NCI-H526 (cell line): ENCODE measurements at regions not wholly inside any gene's neighbourhood (a gene's known extent, or its start where the extent isn't known, plus 50 kb on each side); places are given as distances from the start of the nearest gene placed in this dataset.

Source experiments
- DNase-seq, 2 experiments: peaks; one replicate each; lab custom pipeline; 2025; lab: John Stamatoyannopoulos, UW

DNA sequence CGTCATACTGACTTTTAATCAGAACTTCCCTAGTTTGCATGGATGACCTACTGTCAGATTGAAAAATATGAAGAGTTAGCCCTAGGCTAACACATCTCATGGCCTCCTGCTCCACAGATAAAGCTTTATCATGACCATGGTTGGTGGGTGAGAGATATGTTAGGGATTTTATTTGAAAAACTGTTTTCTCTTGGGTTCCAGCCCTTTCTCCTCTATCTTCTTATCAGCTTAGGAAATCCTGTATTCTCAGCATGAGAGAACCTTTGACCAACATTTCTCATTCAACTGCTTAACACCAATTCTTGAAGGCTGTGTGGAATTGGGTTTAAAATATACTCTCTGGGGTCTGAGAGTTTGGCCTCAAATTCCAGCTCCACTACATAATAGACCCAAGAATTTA is 1407.0 kb upstream of the CELF4 start:
- DNase-seq: no peak

GRCh38 chr18:38971881-38972280 is 1406.3 kb upstream of the CELF4 start:
- DNase-seq: no peak

DNA sequence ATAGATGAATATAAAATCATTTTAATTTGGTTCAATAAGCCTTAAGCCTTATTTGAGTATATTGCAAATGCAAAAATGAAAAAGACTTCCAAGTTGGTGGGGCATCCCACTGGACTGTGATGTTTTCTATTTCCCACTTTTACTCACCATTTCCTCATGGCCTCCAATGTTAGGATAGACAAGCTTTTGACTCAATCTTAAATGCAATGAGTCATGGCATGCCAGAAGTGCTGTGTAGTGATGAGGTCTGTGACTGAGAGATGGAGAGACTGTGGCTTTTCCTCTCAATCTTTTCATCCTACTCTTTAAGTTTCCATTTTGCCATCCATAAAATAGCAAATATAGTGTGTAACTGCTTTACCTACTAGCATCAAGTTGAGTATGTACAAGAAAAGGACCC is 1401.2 kb upstream of the CELF4 start:
- no peak for DNase-seq

GRCh38 chr18:38963943-38964660 is 1398.5 kb upstream of the CELF4 start:
- no peak for DNase-seq

GRCh38 chr18:38961880-38962279 is 1396.3 kb upstream of the CELF4 start:
- no peak for DNase-seq

GRCh38 chr18:38957736-38958135 is 1392.1 kb upstream of the CELF4 start:
- no peak for DNase-seq

- no peak for DNase-seq
These were observed 1390.5 kb upstream of the CELF4 start for GRCh38 chr18:38956068-38956467.

GRCh38 chr18:38951633-38952032 is 1386.0 kb upstream of the CELF4 start:
- no peak for DNase-seq

DNA sequence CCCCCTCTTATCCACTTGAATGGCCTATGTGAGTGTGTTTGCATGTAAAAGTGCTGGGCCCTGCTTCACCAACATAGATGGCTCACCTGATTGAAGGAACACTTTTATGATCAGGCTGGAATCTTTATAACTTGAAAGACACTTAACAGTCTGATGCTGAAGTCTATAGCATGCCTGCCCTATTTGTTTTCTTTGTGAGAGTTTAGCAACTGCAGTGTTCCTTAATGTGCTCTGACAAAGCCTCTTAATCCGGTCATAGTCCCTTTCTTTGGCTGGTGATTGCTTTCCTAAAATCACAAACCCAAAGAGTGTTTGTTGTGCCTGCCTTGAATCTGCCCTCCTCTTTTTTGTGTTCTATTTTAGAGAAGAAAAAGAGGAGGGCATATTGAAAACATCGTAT is 1382.8 kb upstream of the CELF4 start:
- no peak for DNase-seq

DNA sequence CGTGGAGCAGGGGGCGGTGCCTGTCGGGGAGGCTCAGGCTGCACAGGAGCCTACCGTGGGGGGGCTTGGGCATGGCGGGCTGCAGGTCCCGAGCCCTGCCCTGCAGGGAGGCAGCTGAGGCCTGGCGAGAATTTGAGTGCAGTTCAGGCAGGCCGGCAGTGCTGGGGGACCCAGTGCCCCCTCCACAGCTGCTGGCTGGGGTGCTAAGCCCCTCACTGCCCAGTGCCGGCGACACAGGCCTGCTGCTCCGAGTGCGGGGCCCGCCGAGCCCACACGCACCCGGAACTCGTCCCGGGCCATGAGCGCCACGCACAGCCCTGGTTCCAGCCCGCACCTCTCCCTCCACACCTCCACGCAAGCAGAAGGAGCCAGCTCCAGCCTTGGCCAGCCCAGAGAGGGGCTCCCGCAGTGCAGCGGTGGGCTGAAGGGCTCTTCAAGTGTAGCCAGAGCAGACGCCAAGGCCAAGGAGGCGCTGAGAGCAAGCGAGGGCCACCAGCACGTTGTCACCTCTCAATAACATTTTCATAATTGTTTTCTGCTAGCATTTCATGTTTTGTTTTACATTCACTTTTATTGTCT is 1378.9 kb upstream of the CELF4 start:
- DNase-seq: no peak

DNA sequence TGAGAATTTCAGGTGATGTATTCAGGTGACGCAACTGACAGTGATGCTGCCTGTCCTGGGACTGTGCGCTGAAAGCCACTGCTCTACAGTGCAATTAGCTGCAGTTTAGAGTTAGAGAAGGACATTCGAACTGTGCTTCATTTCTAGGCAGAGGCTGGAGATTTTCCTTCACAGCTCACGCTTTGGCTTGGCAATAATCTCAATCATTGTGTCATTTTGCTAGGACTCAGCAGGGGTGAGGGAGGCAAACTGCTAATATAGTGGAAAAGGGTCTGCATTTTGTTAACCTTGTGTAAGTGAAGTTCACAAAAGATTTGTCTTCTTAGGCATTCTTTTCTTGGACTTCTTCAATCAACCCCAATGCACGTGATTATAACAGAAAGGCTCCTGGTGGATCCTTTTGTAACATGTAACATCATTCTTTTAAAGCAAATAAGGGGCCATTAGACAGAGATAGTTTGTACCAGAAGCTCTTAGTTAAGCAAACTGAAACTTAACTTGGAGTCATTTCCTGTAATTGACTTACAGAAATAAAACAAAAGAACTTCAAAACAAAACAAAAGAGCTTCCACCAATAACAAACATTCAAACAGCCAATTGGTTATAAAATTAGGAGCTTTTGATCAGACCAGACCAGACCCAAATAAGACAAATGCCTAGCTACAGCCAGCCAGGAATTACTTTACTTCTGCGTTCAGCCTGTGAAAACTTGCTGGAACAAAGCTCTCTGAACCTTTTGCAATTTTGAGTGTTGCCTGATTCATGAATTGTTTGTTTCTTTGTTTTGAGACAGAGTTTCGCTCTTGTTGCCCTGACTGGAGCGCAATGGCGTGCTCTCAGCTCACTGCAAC is 1376.3 kb upstream of the CELF4 start:
- DNase-seq: no peak

- no peak for DNase-seq
These were observed 1375.4 kb upstream of the CELF4 start for GRCh38 chr18:38940863-38941531.

- DNase-seq: no peak
These were observed 1374.9 kb upstream of the CELF4 start for GRCh38 chr18:38940475-38940862.

DNA sequence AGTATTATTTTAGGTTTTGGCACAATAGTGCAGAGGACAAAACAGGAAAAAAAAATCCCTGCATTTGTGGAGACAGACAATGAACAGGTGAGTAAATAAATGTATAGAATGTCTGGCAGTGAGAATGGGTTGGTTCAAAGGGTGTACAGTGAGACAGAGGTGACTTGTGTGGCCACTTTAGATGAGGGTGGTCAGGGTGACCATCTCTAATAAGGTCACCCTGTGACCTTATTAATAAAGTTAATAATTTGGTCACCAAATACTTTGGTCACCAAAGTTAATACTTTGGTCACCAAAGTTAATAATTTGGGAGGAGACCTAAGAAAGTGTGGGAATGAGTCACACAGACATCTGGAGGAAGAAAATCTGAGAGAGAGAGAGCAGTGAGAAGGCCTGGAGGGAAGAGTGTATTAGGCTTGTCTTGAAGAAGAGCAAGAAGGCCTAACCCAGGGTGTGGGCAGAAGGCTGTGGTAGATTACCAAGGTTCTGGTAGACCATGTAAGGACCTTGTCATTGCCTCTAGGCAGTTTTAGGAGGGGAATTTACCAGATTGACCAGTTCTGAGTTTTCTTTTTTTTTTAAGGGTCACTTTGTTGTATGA is 1368.4 kb upstream of the CELF4 start:
- DNase-seq: no peak

DNA sequence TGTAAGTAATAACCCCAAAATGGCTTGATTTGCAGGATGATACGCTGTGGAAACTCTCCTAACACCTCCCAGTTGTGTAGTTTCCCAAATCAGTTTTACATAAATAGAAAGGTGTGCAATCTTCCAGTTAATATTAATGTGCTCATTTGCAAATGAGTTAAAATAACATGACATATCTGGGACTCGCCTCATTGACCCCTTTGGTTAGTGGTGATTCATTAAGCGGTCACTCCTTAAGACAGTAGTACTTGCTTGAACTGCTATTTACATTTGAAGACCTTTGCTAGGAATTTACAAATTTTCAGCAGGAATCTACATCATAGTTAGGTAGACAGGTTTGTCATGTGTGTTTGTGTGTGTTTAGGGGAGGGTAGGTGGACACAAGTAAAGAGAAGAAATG is 1367.7 kb upstream of the CELF4 start:
- DNase-seq: no peak

DNA sequence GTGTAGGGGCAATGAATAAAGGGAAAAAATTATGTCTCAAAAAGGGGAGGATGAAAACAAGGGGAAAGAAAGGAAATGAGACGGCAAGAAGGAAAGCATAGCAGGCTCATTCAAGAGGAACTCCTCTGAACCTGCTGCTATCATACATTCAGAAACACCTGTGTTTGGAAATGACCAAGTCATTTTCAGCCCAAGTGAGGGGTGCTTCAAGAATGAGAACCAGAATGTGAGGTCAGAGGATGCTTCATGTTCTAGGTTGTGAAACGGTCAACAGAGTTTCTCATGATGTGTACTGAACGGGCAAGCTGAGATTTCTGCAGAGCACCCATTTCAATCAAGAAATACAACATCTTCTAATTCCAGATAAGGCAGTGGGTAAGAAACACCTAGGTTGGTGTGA is 1367.2 kb upstream of the CELF4 start:
- DNase-seq: no peak

DNA sequence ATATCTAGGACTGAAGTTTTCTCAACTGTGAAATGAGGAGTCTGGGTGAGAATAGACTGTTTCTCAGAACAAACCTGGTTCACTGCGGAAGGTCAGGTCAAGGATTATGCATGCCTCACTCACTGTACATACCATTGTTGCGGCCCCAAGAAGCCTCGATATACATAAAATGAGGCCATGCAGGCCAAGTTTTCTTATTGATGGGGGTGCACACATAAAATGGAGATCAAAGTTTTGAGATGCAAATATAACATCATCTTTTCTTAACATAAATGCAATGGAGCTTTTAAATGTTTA is 1366.1 kb upstream of the CELF4 start:
- DNase-seq: no peak

DNA sequence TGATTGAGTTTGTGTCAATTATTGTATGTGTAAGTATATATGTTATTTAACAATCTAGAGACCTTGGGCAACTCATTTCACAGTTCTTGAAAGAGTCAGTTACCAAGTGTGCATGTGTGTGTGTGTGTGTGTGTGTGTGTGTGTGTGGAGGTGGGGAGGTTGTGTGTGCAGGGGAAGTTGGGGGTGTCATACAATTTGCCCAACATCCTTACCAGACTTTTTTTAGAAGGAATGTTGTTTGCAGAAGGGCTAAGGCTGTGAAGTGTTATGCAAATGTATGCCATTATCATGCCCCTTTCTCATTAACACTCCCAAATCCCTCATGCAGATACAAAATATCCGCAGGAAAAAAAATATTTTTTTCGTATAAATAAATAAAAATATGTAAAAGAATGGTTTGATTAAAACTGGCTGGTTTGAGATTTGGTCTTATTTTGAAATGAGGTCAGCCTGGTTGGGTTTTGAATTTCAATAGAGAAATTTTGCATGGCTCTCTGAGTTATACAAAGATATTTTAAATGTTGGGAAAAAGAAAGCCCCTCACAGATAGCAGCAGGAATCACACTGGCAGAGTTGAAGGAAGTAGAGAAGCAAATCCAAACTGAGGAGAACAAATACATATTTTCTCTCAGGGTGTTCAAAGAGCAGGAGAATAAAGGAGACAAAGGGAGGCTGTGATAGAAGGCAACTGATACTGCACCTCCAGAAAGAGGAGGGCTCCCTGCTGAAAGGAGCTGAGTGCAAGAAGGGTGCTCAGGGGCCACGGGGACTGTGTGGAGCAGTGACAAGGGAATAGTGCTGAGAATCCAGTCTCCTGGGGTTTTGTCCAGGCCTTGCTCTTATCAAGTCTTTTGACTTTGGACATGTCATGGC is 1365.5 kb upstream of the CELF4 start:
- DNase-seq: no peak

DNA sequence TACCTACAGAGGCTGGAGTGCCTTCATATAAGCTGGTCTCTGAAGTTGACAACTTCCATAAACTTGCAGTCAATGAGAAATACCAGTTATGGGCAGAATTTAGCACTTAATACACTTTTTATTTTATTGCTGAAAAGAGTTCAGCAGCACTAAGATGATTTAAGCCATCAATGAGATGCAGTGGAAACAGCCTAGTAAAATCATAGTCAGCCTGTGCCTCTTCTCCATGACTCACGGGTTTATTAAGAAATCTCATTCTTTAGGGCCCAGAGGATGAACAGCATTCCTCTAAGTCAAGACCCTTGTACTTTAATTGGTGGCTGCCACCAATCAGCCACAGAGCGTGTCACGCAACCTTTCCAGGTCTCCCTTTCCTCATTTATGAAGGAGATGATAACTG is 1357.9 kb upstream of the CELF4 start:
- no peak for DNase-seq

- no peak for DNase-seq
These were observed 1357.5 kb upstream of the CELF4 start for GRCh38 chr18:38923126-38923525.

DNA sequence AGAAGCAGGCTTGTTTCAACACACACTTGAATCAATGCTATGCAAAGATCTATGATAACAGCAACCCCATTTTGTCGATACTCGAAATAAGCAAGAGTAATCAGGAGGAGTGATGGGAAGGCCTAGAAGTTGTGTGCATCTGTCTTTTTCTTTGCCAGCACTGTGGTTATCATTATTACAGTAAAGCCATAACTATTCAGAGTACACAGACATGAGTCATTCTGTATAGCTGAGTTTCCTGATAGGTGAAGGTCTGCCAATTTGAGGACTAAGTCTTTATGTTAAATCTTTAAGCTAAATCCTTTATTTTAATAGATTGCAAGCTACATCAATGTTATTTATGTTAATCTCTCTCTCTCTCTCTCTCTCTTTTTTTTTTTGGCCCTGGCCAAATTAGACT is 1344.4 kb upstream of the CELF4 start:
- no peak for DNase-seq
